ENCODE measurements at regions not wholly inside any gene's neighbourhood (a gene's known extent, or its start where the extent isn't known, plus 50 kb on each side); places are given as distances from the start of the nearest gene placed in this dataset.

GRCh38 chr1:5221451-5221850 lies 567.0 kb downstream of the AJAP1 start:
- Histone ChIP-seq H3K27me3 (ENCODE audit: insufficient read depth, low read depth, severe bottlenecking) (peaks cover 8% of the 10 kb centered on the region), H3K27ac (no peak overlapping the region), H3K36me3 (no peaks in the 10 kb centered on the region), H3K9me3 (ENCODE audit: severe bottlenecking) (no peaks in the 10 kb centered on the region), H3K4me3 (ENCODE audit: low read depth, low read length) (no peak overlapping the region)
- DNase-seq: no peak
- no peak for TF ChIP-seq CTCF (IDR thresholded peaks at IDR 0.05; ENCODE audit: low read depth, low read length)

GRCh38 chr1:5220821-5221220 lies 566.4 kb downstream of the AJAP1 start:
- H3K9me3 ChIP-seq (ENCODE audit: severe bottlenecking): no peaks in the 10 kb centered on the region
- peaks cover 8% of the 10 kb centered on the region for H3K27me3 ChIP-seq (ENCODE audit: insufficient read depth, low read depth, severe bottlenecking)
- no peak for DNase-seq
- no peak overlapping the region for H3K27ac ChIP-seq
- no peak overlapping the region for H3K4me3 ChIP-seq (ENCODE audit: low read depth, low read length)
- TF ChIP-seq CTCF (IDR thresholded peaks at IDR 0.05; ENCODE audit: low read depth, low read length): no peak
- no peaks in the 10 kb centered on the region for H3K36me3 ChIP-seq

- H3K36me3 ChIP-seq: no peaks in the 10 kb centered on the region
- TF ChIP-seq CTCF (IDR thresholded peaks at IDR 0.05; ENCODE audit: low read depth, low read length): no peak
- H3K27me3 ChIP-seq (ENCODE audit: insufficient read depth, low read depth, severe bottlenecking): peaks cover 8% of the 10 kb centered on the region
- no peak overlapping the region for H3K27ac ChIP-seq
- no peak for DNase-seq
- no peak overlapping the region for H3K4me3 ChIP-seq (ENCODE audit: low read depth, low read length)
- no peaks in the 10 kb centered on the region for H3K9me3 ChIP-seq (ENCODE audit: severe bottlenecking)
Measured at GRCh38 chr1:5220421-5220820, 566.0 kb downstream of the AJAP1 start.

- no peak for DNase-seq
- H3K27me3 ChIP-seq (ENCODE audit: insufficient read depth, low read depth, severe bottlenecking): peaks cover 35% of the 10 kb centered on the region
- H3K36me3 ChIP-seq: no peaks in the 10 kb centered on the region
- peaks cover 7% of the 10 kb centered on the region for H3K9me3 ChIP-seq (ENCODE audit: severe bottlenecking)
- no peak for TF ChIP-seq CTCF (IDR thresholded peaks at IDR 0.05; ENCODE audit: low read depth, low read length)
- H3K27ac ChIP-seq: no peak overlapping the region
- H3K4me3 ChIP-seq (ENCODE audit: low read depth, low read length): no peak overlapping the region
Measured at GRCh38 chr1:5200006-5200405, 545.6 kb downstream of the AJAP1 start.

- no peak for DNase-seq
- Histone ChIP-seq H3K36me3 (no peaks in the 10 kb centered on the region), H3K27ac (no peak overlapping the region), H3K27me3 (ENCODE audit: insufficient read depth, low read depth, severe bottlenecking) (peaks cover 39% of the 10 kb centered on the region), H3K4me3 (ENCODE audit: low read depth, low read length) (no peak overlapping the region), H3K9me3 (ENCODE audit: severe bottlenecking) (peaks cover 7% of the 10 kb centered on the region)
- no peak for TF ChIP-seq CTCF (IDR thresholded peaks at IDR 0.05; ENCODE audit: low read depth, low read length)
Measured at GRCh38 chr1:5198328-5198727, 543.9 kb downstream of the AJAP1 start.

- TF ChIP-seq CTCF (IDR thresholded peaks at IDR 0.05; ENCODE audit: low read depth, low read length): no peak
Measured at GRCh38 chr1:5191470-5191869, 537.1 kb downstream of the AJAP1 start.

More at GRCh38 chr1:5191470-5191869, 537.1 kb downstream of the AJAP1 start:
- no peak for DNase-seq
- no peak overlapping the region for H3K27ac ChIP-seq
- H3K27me3 ChIP-seq (ENCODE audit: insufficient read depth, low read depth, severe bottlenecking): peaks cover 50% of the 10 kb centered on the region
- no peaks in the 10 kb centered on the region for H3K36me3 ChIP-seq
- H3K9me3 ChIP-seq (ENCODE audit: severe bottlenecking): peaks cover 2% of the 10 kb centered on the region
- H3K4me3 ChIP-seq (ENCODE audit: low read depth, low read length): no peak overlapping the region
